Activated CD8-positive, alpha-beta memory T cell treated with anti-CD3 and anti-CD28 coated beads for 36 hours (primary cell): ENCODE measurements at regions not wholly inside any gene's neighbourhood (a gene's known extent, or its start where the extent isn't known, plus 50 kb on each side); places are given as distances from the start of the nearest gene placed in this dataset.
"Not testable (repeated sequence)": the region's sequence is repeated elsewhere in the genome, so short reads cannot be mapped to it uniquely, and the experiment has no call there.

Experiments used
- CTCF ChIA-PET: fragments of 350-600 bp; sonication (Branson Sonifier 250); formaldehyde crosslinking; loops from one replicate; lab custom pipeline; 2021; ENCODE audit warnings: antibody characterized with exemption; lab: Charles Lee
- POLR2A ChIA-PET: fragments of 350-600 bp; sonication (Branson Sonifier 250); formaldehyde crosslinking; loops from one replicate; lab custom pipeline; 2021; ENCODE audit warnings: antibody characterized with exemption; lab: Charles Lee

DNA sequence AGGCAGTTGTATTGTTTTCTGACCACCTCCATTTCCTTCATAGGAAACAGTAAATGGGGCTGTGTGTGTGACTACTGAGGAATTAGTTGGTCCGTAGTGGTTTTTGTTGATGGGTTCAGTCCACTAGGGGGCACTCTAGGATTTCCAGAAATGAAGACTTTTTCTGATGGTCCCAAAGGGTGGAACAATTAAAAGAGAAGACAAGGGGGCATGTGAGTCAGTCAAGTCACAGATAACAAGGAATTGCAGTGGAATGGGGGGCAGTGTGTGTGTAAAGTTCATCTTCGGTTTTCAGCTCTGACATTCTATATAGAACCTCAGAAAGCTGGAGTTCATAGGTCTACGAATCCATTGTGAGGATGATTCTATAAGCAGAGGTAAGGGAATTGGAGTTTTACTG is 186.6 kb upstream of the OR4E1 start:
- ChIA-PET POLR2A (no interaction called here), CTCF (interaction anchor here (0.6 kb wide), 1 partner anchor 853 kb away, joined by 4 read pairs; no protein-coding TSS in a partner anchor)

DNA sequence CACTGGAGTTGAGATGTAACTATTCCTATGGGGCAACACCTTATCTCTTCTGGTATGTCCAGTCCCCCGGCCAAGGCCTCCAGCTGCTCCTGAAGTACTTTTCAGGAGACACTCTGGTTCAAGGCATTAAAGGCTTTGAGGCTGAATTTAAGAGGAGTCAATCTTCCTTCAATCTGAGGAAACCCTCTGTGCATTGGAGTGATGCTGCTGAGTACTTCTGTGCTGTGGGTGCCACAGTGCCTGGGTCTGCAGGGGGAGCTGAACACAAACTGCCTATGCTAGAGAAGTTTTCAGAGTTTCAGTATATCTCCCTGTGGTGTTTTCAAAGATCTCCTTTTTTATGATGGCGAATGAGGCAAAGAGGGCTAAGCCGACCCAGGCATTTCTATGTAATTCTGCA is 179.2 kb upstream of the OR4E1 start:
- CTCF ChIA-PET, result interaction anchor here (1.7 kb wide), 1 partner anchor 717 kb away, joined by 4 read pairs; no protein-coding TSS in a partner anchor

DNA sequence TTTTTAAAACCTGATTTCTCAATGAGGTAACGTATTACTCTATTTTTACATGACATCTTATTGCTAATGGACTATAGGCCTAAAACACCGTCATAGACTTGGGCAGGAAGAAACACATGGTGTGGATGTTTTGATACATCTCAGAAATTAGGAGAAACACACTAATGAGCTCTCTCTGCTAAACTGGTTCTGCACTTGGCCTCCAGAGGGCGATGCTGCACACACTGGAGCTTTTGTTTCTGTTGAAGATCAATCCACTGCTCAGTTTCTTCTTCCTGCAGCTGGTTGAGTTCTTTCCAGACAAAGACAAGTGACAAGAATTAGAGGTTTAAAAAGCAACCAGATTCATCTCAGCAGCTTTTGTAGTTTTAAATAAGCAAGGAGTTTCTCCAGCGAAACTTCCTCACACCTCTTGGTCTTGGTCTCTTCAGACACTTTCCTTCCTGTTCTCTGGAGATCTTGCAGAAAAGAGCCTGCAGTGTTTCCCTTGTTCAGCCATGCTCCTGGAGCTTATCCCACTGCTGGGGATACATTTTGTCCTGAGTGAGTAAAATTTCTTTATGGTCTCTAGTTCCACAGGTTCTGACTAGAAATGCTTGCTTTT is 178.5 kb upstream of the OR4E1 start:
- ChIA-PET CTCF (interaction anchor here (1.0 to 1.7 kb wide), 3 partner anchors 16 to 970 kb away, joined by 3 to 4 read pairs (median 3); no protein-coding TSS in a partner anchor), POLR2A (interaction anchor here (1.0 to 1.1 kb wide), 3 partner anchors 9 to 690 kb away, joined by 3 to 4 read pairs (median 3); no protein-coding TSS in a partner anchor)

More for the DNA sequence above, 179.2 kb upstream of the OR4E1 start:
- POLR2A ChIA-PET, result interaction anchor here (0.8 to 1.1 kb wide), 3 partner anchors 9 to 679 kb away, joined by 3 to 4 read pairs (median 4); no protein-coding TSS in a partner anchor

DNA sequence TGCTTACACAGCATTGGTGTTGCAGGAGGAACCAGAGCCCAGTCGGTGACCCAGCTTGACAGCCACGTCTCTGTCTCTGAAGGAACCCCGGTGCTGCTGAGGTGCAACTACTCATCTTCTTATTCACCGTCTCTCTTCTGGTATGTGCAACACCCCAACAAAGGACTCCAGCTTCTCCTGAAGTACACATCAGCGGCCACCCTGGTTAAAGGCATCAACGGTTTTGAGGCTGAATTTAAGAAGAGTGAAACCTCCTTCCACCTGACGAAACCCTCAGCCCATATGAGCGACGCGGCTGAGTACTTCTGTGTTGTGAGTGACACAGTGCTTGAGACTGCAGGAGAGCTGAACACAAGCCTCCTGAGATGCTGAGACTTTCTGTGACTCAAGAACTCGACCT is 173.3 kb upstream of the OR4E1 start:
- POLR2A ChIA-PET, result not testable (repeated sequence)
- CTCF ChIA-PET, result interaction anchor here (1.0 kb wide), 1 partner anchor 35 kb away, joined by 3 read pairs; no protein-coding TSS in a partner anchor

DNA sequence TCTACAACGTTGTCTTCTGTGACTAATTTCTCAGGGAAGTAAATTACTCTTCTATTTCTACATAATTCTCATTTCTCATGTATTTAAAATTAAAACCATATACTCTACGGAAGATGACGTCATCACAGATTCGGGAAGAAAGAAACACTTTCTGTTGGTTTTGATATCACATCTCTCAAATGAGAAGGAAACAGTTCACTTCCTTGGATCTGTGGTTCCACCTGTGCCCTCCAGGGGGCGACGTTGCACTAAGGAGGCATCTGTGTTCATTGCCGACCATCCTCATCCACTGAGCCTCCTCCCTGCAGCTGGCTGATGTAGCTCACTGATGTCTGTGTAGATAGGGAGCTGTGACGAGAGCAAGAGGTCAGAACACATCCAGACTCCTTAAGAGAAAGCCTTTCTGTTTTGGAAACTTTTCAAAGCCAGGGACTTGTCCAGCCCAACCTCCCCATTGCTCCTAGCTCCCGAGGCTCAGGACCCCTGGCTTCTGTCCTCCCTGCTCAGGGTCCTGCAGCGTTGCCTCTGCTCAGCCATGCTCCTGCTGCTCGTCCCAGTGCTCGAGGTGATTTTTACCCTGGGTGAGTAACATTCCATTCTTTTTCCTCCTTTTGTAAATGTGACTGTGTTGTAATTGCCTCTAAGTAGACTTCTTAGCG is 172.7 kb upstream of the OR4E1 start:
- CTCF ChIA-PET, result interaction anchor here (0.6 to 1.0 kb wide), 2 partner anchors 35 to 710 kb away, joined by 3 read pairs; no protein-coding TSS in a partner anchor
- POLR2A ChIA-PET, result interaction anchor here (0.7 to 1.1 kb wide), 2 partner anchors 370 to 709 kb away, joined by 4 read pairs; partner anchors contain the start of genes RAB2B and TOX4

DNA sequence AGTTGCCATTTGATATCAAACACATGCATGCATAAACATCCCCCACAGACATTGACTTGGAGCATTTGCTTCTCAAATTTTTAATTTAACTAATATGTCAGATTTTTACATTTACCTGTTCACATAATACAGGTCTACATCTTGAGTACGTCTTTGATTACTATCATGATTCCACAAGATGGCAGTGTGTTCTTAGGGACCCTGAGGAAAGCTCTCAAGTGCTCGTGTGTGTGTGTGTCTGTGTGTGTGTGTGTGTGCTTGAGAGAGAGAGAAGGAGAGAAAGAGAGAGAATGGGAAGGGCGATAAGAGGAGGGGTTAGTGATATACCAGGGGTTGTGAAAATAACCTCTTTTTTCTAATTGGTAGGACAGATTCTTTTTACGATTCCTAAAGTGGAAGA is 167.1 kb upstream of the OR4E1 start:
- ChIA-PET POLR2A (interaction anchor here (0.9 kb wide), 1 partner anchor 707 kb away, joined by 4 read pairs; no protein-coding TSS in a partner anchor), CTCF (interaction anchor here (0.8 to 1.4 kb wide), 3 partner anchors 12 to 729 kb away, joined by 3 read pairs; no protein-coding TSS in a partner anchor)

DNA sequence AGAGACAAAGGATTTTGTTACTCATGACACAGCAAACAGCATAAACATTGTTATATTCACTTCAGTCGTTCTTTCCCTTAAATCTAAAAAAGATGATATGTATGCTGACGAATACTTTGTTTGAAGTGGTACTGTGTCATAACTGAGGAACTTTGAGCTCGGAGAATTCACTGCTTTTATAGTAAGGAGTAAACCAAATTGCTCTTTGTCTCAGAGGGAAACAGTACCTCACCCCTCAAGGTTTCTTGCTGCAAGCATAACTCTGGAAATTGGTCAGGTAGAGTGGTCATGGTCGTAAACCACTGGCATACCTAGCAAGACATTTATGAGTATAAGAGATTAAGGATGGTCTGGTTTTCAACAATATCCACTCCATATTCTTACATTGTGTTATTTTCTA is 160.2 kb upstream of the OR4E1 start:
- ChIA-PET CTCF (no interaction called here), POLR2A (no interaction called here)

DNA sequence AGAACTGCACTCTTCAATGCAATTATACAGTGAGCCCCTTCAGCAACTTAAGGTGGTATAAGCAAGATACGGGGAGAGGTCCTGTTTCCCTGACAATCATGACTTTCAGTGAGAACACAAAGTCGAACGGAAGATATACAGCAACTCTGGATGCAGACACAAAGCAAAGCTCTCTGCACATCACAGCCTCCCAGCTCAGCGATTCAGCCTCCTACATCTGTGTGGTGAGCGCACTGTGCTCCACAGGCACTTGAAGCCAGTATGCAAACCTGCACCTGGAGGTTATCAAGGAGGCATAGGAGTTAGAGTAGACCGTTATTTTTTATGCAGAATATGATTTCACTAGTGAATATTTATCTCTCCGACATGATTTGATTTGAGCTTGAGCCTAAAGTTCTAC is 152.2 kb upstream of the OR4E1 start:
- ChIA-PET CTCF (no interaction called here), POLR2A (no interaction called here)

DNA sequence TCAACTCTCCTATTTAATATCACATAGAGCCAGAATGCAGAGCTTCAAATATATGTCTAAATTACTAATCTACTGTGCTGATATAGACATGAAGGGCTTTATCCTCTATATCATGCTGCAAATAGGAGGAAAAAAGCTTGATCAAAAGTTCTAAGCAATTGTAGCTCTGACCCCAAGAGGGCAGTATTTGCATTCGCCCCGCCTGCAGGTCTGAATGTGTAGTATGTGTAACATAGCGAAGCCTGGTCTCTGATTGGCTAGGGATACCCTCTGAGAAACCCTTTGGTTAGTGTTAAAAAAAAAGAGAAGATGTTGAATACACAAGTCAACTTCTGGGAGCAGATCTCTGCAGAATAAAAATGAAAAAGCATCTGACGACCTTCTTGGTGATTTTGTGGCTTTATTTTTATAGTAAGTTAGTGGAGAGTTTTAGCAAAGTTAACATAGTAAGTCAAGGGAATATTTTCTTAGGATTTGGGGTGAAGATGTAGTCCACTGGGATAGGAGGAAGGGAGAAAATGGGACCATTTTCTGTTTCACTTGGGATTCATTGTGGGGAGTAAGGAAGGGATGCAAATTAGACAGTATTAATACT is 151.6 kb upstream of the OR4E1 start:
- ChIA-PET POLR2A (no interaction called here), CTCF (interaction anchor here (0.7 to 0.9 kb wide), 2 partner anchors 56 to 57 kb away, joined by 3 read pairs; no protein-coding TSS in a partner anchor)

DNA sequence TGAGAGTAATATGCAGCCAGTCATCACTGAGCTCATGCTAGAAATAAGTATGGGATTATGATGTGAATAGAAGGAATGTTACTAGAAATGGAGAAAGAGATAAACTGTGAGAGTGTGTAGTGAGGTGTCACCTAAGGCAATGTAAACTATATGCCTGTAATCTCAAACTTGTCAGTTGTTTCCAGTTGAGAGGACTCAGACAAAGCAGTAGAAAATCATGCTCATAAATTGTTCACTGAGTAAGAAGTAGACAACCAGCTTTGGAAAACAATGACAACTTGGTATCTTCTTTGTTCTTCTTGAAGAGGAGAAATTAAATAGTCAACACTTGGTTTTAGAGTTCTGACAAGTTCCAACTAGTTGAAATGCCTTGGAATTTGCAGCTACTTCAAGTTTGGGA is 148.5 kb upstream of the OR4E1 start:
- CTCF ChIA-PET, result no interaction called here
- POLR2A ChIA-PET, result no interaction called here

DNA sequence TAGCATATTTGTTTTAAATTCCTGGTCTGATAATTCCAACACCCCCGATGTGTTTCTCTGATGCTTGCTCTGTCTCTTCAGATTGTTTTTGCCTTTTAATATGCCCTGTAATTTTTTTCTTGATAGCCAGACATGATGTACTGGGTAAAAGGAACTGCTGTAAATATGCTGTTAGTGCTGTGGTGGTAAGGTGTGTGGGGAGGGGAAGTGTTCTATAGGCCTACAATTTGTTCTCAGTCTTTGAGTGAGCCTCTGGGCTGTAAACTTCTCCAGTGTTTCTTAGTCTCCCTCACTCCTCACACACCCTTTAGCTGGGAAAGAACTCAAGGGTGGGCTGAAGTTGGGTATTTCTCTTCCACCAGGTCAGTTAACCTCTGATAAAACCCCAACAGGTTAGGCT is 147.0 kb upstream of the OR4E1 start:
- POLR2A ChIA-PET, result no interaction called here
- CTCF ChIA-PET, result no interaction called here

DNA sequence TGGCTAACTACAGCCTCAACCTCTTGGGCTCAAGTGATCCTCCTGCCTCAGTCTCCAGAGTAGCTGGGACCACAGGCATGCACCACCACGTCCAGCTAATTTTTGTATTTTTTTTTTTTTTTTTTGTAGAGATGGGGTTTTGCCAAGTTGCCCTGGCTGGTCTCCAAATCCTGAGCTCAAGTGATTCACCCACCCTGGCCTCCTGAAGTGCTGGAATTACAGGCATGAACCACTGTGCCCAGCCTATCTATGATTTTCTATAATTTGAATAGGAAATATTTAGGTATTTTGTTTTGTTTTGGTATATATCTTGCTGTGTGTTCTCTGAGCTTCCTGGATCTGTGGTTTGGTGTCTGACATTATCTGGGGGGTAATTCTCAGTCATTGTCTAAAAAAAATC is 146.3 kb upstream of the OR4E1 start:
- CTCF ChIA-PET, POLR2A ChIA-PET: not testable (repeated sequence)

DNA sequence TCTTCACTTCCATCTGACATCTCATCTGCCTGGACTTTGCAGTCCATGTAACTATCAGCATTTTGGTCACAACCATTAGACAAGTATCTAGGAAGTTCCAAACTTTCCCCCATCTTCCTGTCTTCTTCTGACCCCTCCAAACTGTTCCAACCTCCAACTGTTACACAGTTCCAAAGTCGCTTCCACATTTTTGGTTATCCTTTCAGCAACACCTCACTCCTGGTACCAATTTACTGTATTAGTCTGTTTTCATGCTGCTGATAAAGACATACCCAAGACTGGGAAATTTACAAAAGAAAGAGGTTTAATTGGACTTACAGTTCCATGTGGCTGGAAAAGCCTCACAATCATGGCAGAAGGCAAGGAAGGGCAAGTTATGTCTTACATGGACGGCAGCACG is 143.4 kb upstream of the OR4E1 start:
- CTCF ChIA-PET, result not testable (repeated sequence)

DNA sequence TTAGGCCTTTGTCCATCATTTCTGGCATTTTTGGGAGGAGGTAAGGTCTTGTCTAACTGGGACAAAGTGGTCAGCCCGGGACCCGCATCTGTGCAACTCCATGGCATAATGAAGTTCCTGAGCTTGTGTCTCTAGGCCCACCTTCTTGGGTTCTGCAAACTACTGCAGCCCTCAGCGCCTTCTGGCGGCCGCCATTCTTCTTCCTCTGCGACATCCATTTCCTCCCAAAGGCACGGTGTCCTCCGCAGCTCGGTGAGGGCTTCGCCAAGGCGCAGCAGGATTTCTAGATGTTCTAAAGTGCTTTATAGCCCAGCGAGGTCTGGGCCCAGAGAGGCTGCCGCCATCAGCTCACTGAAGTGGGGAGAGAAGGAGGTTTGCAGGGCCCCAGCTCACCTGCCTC is 134.4 kb upstream of the OR4E1 start:
- POLR2A ChIA-PET, result no interaction called here
- CTCF ChIA-PET, result no interaction called here

More for the DNA sequence above, 143.4 kb upstream of the OR4E1 start:
- POLR2A ChIA-PET, result not testable (repeated sequence)

DNA sequence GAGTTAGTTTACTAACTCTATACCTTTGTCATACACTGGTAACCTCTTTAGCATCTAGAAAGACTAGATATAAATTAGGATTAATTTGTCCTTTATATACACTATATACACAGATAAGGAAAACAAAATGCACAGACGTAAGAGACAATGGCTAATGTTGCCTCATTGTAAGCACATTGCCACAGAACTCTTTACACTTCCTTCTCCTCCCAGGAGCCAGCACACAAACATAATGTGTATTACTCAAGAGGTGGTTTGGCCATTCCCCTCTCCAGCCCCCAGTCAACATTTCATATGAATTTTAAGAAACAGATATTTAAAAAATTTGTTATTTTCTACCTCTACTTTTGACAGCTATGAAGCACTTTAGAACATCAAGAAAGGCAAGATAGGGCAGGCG is 131.4 kb upstream of the OR4E1 start:
- POLR2A ChIA-PET, result no interaction called here
- CTCF ChIA-PET, result no interaction called here

DNA sequence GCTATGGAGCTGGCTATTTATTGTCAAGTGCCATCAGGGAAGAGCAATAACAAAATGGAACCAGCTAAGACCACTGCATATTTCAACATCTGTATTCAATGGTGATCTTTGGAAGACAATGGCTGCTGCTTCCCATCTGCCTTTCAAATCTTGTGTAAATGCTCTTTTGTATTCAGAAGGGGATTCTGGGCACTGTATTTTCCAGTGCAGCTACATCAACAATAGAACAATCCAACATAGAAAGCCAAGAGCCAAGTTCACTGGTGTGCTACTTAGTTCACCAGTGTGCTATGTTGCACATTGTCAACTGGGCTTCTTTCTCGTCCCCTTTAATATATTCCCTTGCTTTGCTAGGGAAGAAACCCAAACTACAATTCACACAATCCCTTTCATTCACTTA is 128.8 kb upstream of the OR4E1 start:
- ChIA-PET POLR2A (no interaction called here), CTCF (no interaction called here)

DNA sequence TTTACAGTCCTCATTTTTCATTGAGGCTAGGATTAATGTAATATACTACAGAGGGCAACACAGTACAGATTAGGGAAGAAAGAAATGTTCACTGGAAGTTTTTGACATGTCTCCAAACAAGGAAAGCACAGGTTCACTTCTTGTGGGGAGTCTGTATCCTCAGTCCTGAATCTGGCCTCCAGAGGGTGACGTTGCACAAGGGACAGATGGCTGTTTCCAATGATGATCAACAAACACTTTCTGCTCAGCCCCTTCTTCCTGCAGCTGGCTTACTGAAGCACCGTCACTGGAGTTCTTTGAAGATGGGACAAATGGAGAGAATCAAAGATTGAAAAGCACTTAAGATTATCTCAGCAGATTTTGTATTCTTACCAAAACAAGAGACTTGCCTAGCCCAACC is 123.3 kb upstream of the OR4E1 start:
- POLR2A ChIA-PET, result no interaction called here
- CTCF ChIA-PET, result no interaction called here

DNA sequence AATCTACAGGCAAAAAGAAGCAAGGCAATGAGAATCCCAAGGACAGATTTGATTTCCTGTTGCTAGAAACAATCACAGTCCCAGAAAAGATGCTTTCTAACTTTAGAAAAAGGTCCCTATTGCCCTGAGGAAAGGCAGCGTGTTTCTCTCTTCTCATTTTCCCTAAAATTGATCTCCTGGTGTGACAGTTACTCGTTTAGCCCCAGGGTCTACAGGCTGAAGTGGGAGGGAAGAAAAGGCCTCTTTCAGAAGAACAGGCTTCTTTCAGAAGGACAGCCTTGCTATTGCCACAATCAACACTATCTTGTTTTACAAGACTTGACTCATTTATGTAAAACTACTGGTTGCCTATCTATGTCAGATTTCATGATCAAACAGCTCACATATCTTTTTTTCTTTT is 121.8 kb upstream of the OR4E1 start:
- ChIA-PET POLR2A (no interaction called here), CTCF (no interaction called here)

DNA sequence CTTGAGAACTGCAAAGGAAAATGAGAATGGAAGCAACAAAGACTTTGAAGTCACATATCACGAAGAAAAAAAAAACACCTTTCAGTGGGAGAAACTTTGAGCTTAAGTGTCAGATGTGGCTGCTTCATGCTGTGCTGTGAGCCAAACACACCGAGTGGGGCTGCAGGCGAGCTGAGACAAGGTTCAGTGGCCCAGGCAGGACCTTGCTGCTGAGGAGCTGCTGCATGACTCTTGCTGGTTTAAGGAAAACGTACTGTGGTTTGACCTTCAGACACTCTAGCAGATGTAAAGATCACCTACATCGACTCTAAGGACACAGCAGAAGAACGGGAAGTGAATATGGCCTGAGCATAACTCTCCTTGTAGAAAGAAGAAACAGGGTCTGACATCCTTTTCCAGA is 118.1 kb upstream of the OR4E1 start:
- ChIA-PET POLR2A (no interaction called here), CTCF (interaction anchor here (1.1 to 1.2 kb wide), 2 partner anchors 11 to 24 kb away, joined by 3 read pairs; no protein-coding TSS in a partner anchor)

DNA sequence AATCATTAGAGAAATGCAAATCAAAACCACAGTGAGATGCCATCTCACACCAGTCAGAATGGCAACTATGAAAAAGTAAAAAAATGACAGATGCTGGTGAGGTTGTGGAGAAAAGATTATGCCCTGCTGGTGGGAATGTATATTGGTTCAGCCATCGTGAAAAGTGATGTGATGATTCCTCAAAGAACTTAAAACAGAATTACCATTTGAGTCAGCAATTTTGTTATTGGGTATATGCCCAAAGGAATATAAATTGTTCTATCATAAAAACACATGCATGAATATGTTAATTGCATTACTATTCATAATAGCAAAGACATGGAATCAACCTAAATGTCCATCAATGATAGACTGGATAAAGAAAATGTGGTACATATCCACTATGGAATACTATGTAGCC is 115.1 kb upstream of the OR4E1 start:
- CTCF ChIA-PET, POLR2A ChIA-PET: not testable (repeated sequence)
